SK-N-SH (cell line): ENCODE measurements at regions not wholly inside any gene's neighbourhood (a gene's known extent, or its start where the extent isn't known, plus 50 kb on each side); places are given as distances from the start of the nearest gene placed in this dataset.
"Not testable (repeated sequence)": the region's sequence is repeated elsewhere in the genome, so short reads cannot be mapped to it uniquely, and the experiment has no call there.

Source experiments
- CTCF ChIP-seq: fragments of 200-600 bp; sonication (generic); IDR thresholded peaks from 2 replicates; pipeline ENCODE4 v1.6.1; 2017; ENCODE audit warnings: antibody characterized with exemption, mild to moderate bottlenecking, moderate library complexity
- EP300 ChIP-seq, 2 experiments: IDR thresholded peaks; 2 replicates each; pipeline versions ENCODE4 v1.4.0 to v1.6.1; 2012; ENCODE audit warnings: borderline replicate concordance in 1 of 2, low read depth in 1 of 2, low read length in 1 of 2
- FOXJ3 ChIP-seq: sonication (generic); formaldehyde crosslinking; IDR thresholded peaks from 2 replicates; pipeline ENCODE4 v1.5.1; 2020; ENCODE audit warnings: mild to moderate bottlenecking, missing genetic modification reagents
- GABPA ChIP-seq: IDR thresholded peaks from 2 replicates; pipeline ENCODE4 v1.4.0; 2012; ENCODE audit warnings: low read depth, mild to moderate bottlenecking
- GATA2 ChIP-seq: sonication (generic); formaldehyde crosslinking; IDR thresholded peaks from 2 replicates; pipeline ENCODE4 v1.5.0; 2020; ENCODE audit warnings: mild to moderate bottlenecking, missing genetic modification reagents
- POLR2AphosphoS5 ChIP-seq: IDR thresholded peaks from 2 replicates; pipeline ENCODE4 v1.6.1; 2012; ENCODE audit warnings: low read depth, low read length
- RAD21 ChIP-seq: IDR thresholded peaks from 2 replicates; pipeline ENCODE4 v1.6.1; 2012; ENCODE audit warnings: mild to moderate bottlenecking, low read length
- REST ChIP-seq: IDR thresholded peaks from 2 replicates; pipeline ENCODE4 v1.6.1; 2012; ENCODE audit warnings: mild to moderate bottlenecking, low read depth, low read length, moderate library complexity
- RFX5 ChIP-seq: IDR thresholded peaks from 2 replicates; pipeline ENCODE4 v1.6.1; 2012; ENCODE audit warnings: mild to moderate bottlenecking, improper control_type of control experiment, low read length
- SIN3A ChIP-seq: IDR thresholded peaks from 2 replicates; pipeline ENCODE4 v1.6.1; 2012; ENCODE audit warnings: low read depth, mild to moderate bottlenecking, low read length, moderate library complexity, borderline replicate concordance
- TCF12 ChIP-seq: IDR thresholded peaks from 2 replicates; pipeline ENCODE4 v1.4.0; 2012

- not testable (repeated sequence) for TF ChIP-seq RAD21; SIN3A; GABPA; CTCF; POLR2AphosphoS5; REST; RFX5; FOXJ3; GATA2 (CRISPR knock-in tag); TCF12; EP300 (IDR thresholded peaks at IDR 0.05; ENCODE audit: borderline replicate concordance in 1 of 2, low read depth in 1 of 2, low read length in 1 of 2)
Measured at GRCh38 chr21:29434982-29435381, 136.3 kb downstream of the BACH1 start.
